Lower leg skin (tissue), 3 donors: ENCODE measurements at regions not wholly inside any gene's neighbourhood (a gene's known extent, or its start where the extent isn't known, plus 50 kb on each side); places are given as distances from the start of the nearest gene placed in this dataset.

Experiments
- POLR2A ChIP-seq, 2 donors: fragments of 450-650 bp; IDR thresholded peaks; one replicate each; pipeline ENCODE4 v1.6.1; 2016 to 2017; ENCODE audit warnings: antibody characterized with exemption in 2 of 2, mild to moderate bottlenecking in 1 of 2, moderate library complexity in 1 of 2
- TF ChIP-seq, protein P1 (sequence below), 3 donors: fragments of 450-650 bp; IDR thresholded peaks; one replicate each; pipeline ENCODE4 v1.5.1; 2016; ENCODE audit warnings: antibody characterized with exemption in 3 of 3, mild to moderate bottlenecking in 3 of 3, moderate library complexity in 2 of 3

DNA sequence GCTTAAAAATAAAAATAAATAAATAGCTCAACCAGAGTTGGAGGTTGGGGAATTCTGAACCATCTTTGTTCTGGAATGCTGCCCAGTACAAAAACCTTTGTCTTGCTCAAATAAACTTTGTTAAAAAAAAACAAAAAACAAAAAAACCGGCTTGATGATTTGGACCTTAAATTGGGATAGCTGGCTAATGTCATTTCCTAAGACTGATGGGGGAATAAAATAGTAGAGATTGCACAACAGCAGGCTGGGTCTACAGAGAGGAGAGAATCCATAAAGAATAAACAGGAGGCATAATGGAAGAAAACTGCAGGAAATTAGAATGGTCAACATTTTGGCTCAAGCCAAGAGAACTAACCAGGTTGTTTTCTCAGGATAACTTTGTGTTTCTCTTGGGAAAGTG lies 370.9 kb downstream of the AEBP2 start:
- TF ChIP-seq, protein P1, sequence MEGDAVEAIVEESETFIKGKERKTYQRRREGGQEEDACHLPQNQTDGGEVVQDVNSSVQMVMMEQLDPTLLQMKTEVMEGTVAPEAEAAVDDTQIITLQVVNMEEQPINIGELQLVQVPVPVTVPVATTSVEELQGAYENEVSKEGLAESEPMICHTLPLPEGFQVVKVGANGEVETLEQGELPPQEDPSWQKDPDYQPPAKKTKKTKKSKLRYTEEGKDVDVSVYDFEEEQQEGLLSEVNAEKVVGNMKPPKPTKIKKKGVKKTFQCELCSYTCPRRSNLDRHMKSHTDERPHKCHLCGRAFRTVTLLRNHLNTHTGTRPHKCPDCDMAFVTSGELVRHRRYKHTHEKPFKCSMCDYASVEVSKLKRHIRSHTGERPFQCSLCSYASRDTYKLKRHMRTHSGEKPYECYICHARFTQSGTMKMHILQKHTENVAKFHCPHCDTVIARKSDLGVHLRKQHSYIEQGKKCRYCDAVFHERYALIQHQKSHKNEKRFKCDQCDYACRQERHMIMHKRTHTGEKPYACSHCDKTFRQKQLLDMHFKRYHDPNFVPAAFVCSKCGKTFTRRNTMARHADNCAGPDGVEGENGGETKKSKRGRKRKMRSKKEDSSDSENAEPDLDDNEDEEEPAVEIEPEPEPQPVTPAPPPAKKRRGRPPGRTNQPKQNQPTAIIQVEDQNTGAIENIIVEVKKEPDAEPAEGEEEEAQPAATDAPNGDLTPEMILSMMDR (IDR thresholded peaks at IDR 0.05): no peak
- no peak for TF ChIP-seq POLR2A (IDR thresholded peaks at IDR 0.05)
